Neural cell (in vitro differentiated cells): ENCODE measurements at regions not wholly inside any gene's neighbourhood (a gene's known extent, or its start where the extent isn't known, plus 50 kb on each side); places are given as distances from the start of the nearest gene placed in this dataset.

Experiments
- H2AFZ ChIP-seq: fragments of 200-600, 300-800 bp; sonication (generic), shearing (Covaris generic); 2 replicates; pipeline ENCODE4 v1.6.0; 2014; ENCODE audit warnings: low read depth, mild to moderate bottlenecking, antibody characterized with exemption, low read length, moderate library complexity
- H3F3A ChIP-seq: fragments of 200-600 bp; shearing (Covaris generic); 2 replicates; pipeline ENCODE4 v1.6.1; 2016; ENCODE audit warnings: mild to moderate bottlenecking, moderate library complexity, mixed read lengths, antibody characterized with exemption, low read length; ENCODE audit not compliant: insufficient read depth, poor library complexity, severe bottlenecking
- H3K27ac ChIP-seq: fragments of 200-600, 300-800 bp; sonication (generic), shearing (Covaris generic); 2 replicates; pipeline ENCODE4 v1.5.1; 2014; ENCODE audit warnings: mild to moderate bottlenecking, low read length, moderate library complexity
- H3K27me3 ChIP-seq: fragments of 300-800, 200-600 bp; sonication (generic), shearing (Covaris generic); 2 replicates; pipeline ENCODE4 v1.6.0; 2014; ENCODE audit warnings: mild to moderate bottlenecking, low read depth, low read length, moderate library complexity; ENCODE audit not compliant: insufficient read depth
- H3K36me3 ChIP-seq: fragments of 300-800, 200-600 bp; sonication (generic), shearing (Covaris generic); 2 replicates; pipeline ENCODE4 v1.5.1; 2014; ENCODE audit warnings: mild to moderate bottlenecking, antibody characterized with exemption, low read length, moderate library complexity; ENCODE audit not compliant: insufficient read depth
- H3K4me2 ChIP-seq: fragments of 300-800, 200-600 bp; sonication (generic), shearing (Covaris generic); 2 replicates; pipeline ENCODE4 v1.6.0; 2014; ENCODE audit warnings: mild to moderate bottlenecking, low read length
- H3K4me3 ChIP-seq: fragments of 300-800, 200-600 bp; sonication (generic), shearing (Covaris generic); 2 replicates; pipeline ENCODE4 v1.5.1; 2014; ENCODE audit warnings: mild to moderate bottlenecking, low read length, moderate library complexity
- H3K79me2 ChIP-seq: fragments of 200-600 bp; shearing (Covaris generic); replicated peaks from 2 replicates; pipeline ENCODE4 v1.6.0; 2014; ENCODE audit warnings: mild to moderate bottlenecking, low read length, moderate library complexity; ENCODE audit not compliant: insufficient read depth
- H3K9ac ChIP-seq: fragments of 300-800, 200-600 bp; sonication (generic), shearing (Covaris generic); 2 replicates; pipeline ENCODE4 v1.6.1; 2016; ENCODE audit warnings: mild to moderate bottlenecking, low read length, mixed read lengths
- H3K9me2 ChIP-seq: fragments of 200-600 bp; shearing (Covaris generic); 2 replicates; pipeline ENCODE4 v1.6.1; 2016; ENCODE audit warnings: mild to moderate bottlenecking, low read length, mixed read lengths; ENCODE audit not compliant: insufficient read depth
- H3K9me3 ChIP-seq: fragments of 200-600, 300-800 bp; sonication (generic), shearing (Covaris generic); 2 replicates; pipeline ENCODE4 v1.6.1; 2016; ENCODE audit warnings: mild to moderate bottlenecking, mixed run types, low read length, moderate library complexity, mixed read lengths
- H4K20me1 ChIP-seq: fragments of 200-600 bp; shearing (Covaris generic); 2 replicates; pipeline ENCODE4 v1.6.1; 2016; ENCODE audit warnings: mild to moderate bottlenecking, mixed run types; ENCODE audit not compliant: insufficient read depth
- CTCF ChIP-seq: fragments of 450-650 bp; IDR thresholded peaks from 2 replicates; pipeline ENCODE4 v1.5.1; 2014; ENCODE audit warnings: antibody characterized with exemption, mild to moderate bottlenecking, moderate library complexity; ENCODE audit not compliant: poor library complexity, severe bottlenecking
- EP300 ChIP-seq: fragments of 450-650 bp; conservative IDR thresholded peaks from 2 replicates; pipeline ENCODE4 v1.6.1; 2014; ENCODE audit warnings: antibody characterized with exemption, mild to moderate bottlenecking, moderate library complexity; ENCODE audit not compliant: poor library complexity, severe bottlenecking
- EZH2 ChIP-seq: fragments of 200-600, 300-800 bp; shearing (Covaris generic), sonication (generic); IDR thresholded peaks from 2 replicates; pipeline ENCODE4 v1.6.1; 2014; ENCODE audit warnings: antibody characterized with exemption, low read length, borderline replicate concordance, mild to moderate bottlenecking; ENCODE audit not compliant: insufficient read depth, poor library complexity, severe bottlenecking
- MXI1 ChIP-seq: fragments of 450-650 bp; conservative IDR thresholded peaks from 2 replicates; pipeline ENCODE4 v1.6.1; 2014; ENCODE audit warnings: antibody characterized with exemption, mild to moderate bottlenecking; ENCODE audit not compliant: poor library complexity, severe bottlenecking
- POLR2AphosphoS5 ChIP-seq: IDR thresholded peaks from 2 replicates; pipeline ENCODE4 v1.6.1; 2012
- RAD21 ChIP-seq: fragments of 450-650 bp; conservative IDR thresholded peaks from 2 replicates; pipeline ENCODE4 v1.6.1; 2014; ENCODE audit warnings: antibody characterized with exemption, mild to moderate bottlenecking, moderate library complexity
- REST ChIP-seq: IDR thresholded peaks from 2 replicates; pipeline ENCODE4 v1.6.1; 2012; ENCODE audit warnings: borderline replicate concordance
- SMC3 ChIP-seq: fragments of 450-650 bp; conservative IDR thresholded peaks from 2 replicates; pipeline ENCODE4 v1.6.1; 2014; ENCODE audit warnings: antibody characterized with exemption, mild to moderate bottlenecking, moderate library complexity; ENCODE audit not compliant: poor library complexity
- TAF1 ChIP-seq: IDR thresholded peaks from 2 replicates; pipeline ENCODE4 v1.6.1; 2012; ENCODE audit warnings: low read depth

GRCh38 chr7:49398236-49398635, 375.2 kb upstream of the VWC2 start:
- Histone ChIP-seq H3K9me3 (no peaks in the 10 kb centered on the region), H2AFZ (no peak overlapping the region), H3K4me3 (no peak overlapping the region), H3K27me3 (no peaks in the 10 kb centered on the region), H3K27ac (no peak overlapping the region), H4K20me1 (no peaks in the 10 kb centered on the region), H3F3A (no peaks in the 10 kb centered on the region), H3K36me3 (no peaks in the 10 kb centered on the region), H3K4me2 (no peak overlapping the region), H3K9ac (no peak overlapping the region), H3K79me2 (no peaks in the 10 kb centered on the region), H3K9me2 (no peaks in the 10 kb centered on the region)
- TF ChIP-seq POLR2AphosphoS5 (no peak), EP300 (no peak)

GRCh38 chr7:49398746-49399145, 374.7 kb upstream of the VWC2 start:
- Histone ChIP-seq H3K27me3 (no peaks in the 10 kb centered on the region), H3F3A (no peaks in the 10 kb centered on the region), H3K9me3 (no peaks in the 10 kb centered on the region), H3K36me3 (no peaks in the 10 kb centered on the region), H3K79me2 (no peaks in the 10 kb centered on the region), H3K4me3 (no peak overlapping the region), H3K9me2 (no peaks in the 10 kb centered on the region), H3K4me2 (no peak overlapping the region), H3K27ac (no peak overlapping the region), H3K9ac (no peak overlapping the region), H4K20me1 (no peaks in the 10 kb centered on the region), H2AFZ (no peak overlapping the region)
- TF ChIP-seq POLR2AphosphoS5 (no peak), SMC3 (no peak), TAF1 (no peak)

- no peaks in the 10 kb centered on the region for H3K27me3 ChIP-seq
- no peaks in the 10 kb centered on the region for H3K79me2 ChIP-seq
- TF ChIP-seq RAD21 (no peak), REST (no peak), POLR2AphosphoS5 (no peak), TAF1 (no peak), EZH2 (no peak), SMC3 (no peak), EP300 (no peak), MXI1 (no peak), CTCF (no peak)
- no peaks in the 10 kb centered on the region for H4K20me1 ChIP-seq
- no peak overlapping the region for H3K27ac ChIP-seq
- no peaks in the 10 kb centered on the region for H3K9me3 ChIP-seq
- no peaks in the 10 kb centered on the region for H3K9me2 ChIP-seq
- no peak overlapping the region for H3K9ac ChIP-seq
- no peak overlapping the region for H2AFZ ChIP-seq
- H3F3A ChIP-seq = no peaks in the 10 kb centered on the region
- H3K36me3 ChIP-seq = no peaks in the 10 kb centered on the region
- no peak overlapping the region for H3K4me2 ChIP-seq
- H3K4me3 ChIP-seq = no peak overlapping the region
Measured at GRCh38 chr7:49400891-49401550, 372.4 kb upstream of the VWC2 start.
